ENCODE measurements at regions not wholly inside any gene's neighbourhood (a gene's known extent, or its start where the extent isn't known, plus 50 kb on each side); places are given as distances from the start of the nearest gene placed in this dataset.

GRCh38 chr3:28104896-28105534, 136.4 kb upstream of the CMC1 start:
- TF ChIP-seq, protein P1, sequence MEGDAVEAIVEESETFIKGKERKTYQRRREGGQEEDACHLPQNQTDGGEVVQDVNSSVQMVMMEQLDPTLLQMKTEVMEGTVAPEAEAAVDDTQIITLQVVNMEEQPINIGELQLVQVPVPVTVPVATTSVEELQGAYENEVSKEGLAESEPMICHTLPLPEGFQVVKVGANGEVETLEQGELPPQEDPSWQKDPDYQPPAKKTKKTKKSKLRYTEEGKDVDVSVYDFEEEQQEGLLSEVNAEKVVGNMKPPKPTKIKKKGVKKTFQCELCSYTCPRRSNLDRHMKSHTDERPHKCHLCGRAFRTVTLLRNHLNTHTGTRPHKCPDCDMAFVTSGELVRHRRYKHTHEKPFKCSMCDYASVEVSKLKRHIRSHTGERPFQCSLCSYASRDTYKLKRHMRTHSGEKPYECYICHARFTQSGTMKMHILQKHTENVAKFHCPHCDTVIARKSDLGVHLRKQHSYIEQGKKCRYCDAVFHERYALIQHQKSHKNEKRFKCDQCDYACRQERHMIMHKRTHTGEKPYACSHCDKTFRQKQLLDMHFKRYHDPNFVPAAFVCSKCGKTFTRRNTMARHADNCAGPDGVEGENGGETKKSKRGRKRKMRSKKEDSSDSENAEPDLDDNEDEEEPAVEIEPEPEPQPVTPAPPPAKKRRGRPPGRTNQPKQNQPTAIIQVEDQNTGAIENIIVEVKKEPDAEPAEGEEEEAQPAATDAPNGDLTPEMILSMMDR (IDR thresholded peaks at IDR 0.05; ENCODE audit: insufficient read depth, low read length): no peak
- H3K4me3 ChIP-seq (ENCODE audit: low read depth, low read length): no peak overlapping the region
- no peak for DNase-seq (ENCODE audit: low read depth)

- DNase-seq (ENCODE audit: low read depth): peak; percentile 36
- H3K4me3 ChIP-seq (ENCODE audit: low read depth, low read length): no peak overlapping the region
- TF ChIP-seq, protein P1 (IDR thresholded peaks at IDR 0.05; ENCODE audit: insufficient read depth, low read length): no peak
Measured at GRCh38 chr3:28109829-28110228, 131.6 kb upstream of the CMC1 start.

- TF ChIP-seq, protein P1 (IDR thresholded peaks at IDR 0.05; ENCODE audit: insufficient read depth, low read length): no peak
- H3K4me3 ChIP-seq (ENCODE audit: low read depth, low read length): no peak overlapping the region
- DNase-seq (ENCODE audit: low read depth): no peak
Measured at GRCh38 chr3:28110869-28111268, 130.6 kb upstream of the CMC1 start.

GRCh38 chr3:28114893-28115292, 126.5 kb upstream of the CMC1 start:
- no peak for DNase-seq (ENCODE audit: low read depth)
- TF ChIP-seq, protein P1 (IDR thresholded peaks at IDR 0.05; ENCODE audit: insufficient read depth, low read length): no peak
- no peak overlapping the region for H3K4me3 ChIP-seq (ENCODE audit: low read depth, low read length)

- TF ChIP-seq, protein P1 (IDR thresholded peaks at IDR 0.05; ENCODE audit: insufficient read depth, low read length): no peak
- no peak for DNase-seq (ENCODE audit: low read depth)
Measured at GRCh38 chr3:28115316-28115715, 126.1 kb upstream of the CMC1 start.

DNA sequence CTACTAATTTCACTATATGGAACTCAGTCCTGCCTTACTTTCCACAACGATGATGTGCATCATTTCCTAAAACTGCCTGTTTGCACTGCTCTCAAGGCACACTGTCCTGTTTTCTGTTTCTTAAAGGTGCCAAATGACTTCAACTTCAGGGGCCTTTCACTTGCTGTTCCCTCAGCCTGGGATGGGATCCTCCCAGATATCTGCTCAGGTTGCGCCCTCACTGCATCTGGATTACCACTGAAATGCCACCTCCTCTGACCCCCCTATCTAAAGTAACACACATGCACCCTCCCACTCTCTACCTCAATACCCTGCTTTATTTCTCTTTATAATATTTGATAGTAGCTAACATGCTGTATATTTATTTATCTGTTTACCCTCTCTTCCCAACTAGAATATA, 123.8 kb upstream of the CMC1 start:
- TF ChIP-seq, protein P1 (IDR thresholded peaks at IDR 0.05; ENCODE audit: insufficient read depth, low read length): no peak
- no peak overlapping the region for H3K4me3 ChIP-seq (ENCODE audit: low read depth, low read length)
- DNase-seq (ENCODE audit: low read depth): no peak

More at GRCh38 chr3:28115316-28115715, 126.1 kb upstream of the CMC1 start:
- no peak overlapping the region for H3K4me3 ChIP-seq (ENCODE audit: low read depth, low read length)

DNA sequence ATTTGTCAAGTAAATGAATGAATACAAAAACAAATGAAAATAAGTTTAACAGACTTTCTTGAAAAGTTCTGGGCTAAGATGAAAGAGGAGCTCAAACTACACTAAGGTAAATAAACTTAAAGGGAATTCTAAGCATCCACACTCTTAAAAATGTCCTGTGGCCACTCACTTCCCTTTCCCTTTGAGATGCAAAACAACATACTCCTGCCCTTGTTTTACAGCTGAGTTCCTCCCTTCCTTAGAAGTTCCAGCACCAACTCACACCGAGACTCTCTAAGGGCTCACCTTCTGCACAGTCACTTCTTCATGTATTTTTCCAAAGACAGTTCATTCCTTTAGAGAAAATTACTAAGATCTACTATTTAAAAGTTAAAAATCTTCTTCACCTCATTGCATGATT, 123.3 kb upstream of the CMC1 start:
- no peak for DNase-seq (ENCODE audit: low read depth)

More for the DNA sequence above, 123.3 kb upstream of the CMC1 start:
- TF ChIP-seq, protein P1 (IDR thresholded peaks at IDR 0.05; ENCODE audit: insufficient read depth, low read length): no peak
- no peak overlapping the region for H3K4me3 ChIP-seq (ENCODE audit: low read depth, low read length)
